ENCODE measurements at regions not wholly inside any gene's neighbourhood (a gene's known extent, or its start where the extent isn't known, plus 50 kb on each side); places are given as distances from the start of the nearest gene placed in this dataset.
"Not testable (repeated sequence)": the region's sequence is repeated elsewhere in the genome, so short reads cannot be mapped to it uniquely, and the experiment has no call there.

DNA sequence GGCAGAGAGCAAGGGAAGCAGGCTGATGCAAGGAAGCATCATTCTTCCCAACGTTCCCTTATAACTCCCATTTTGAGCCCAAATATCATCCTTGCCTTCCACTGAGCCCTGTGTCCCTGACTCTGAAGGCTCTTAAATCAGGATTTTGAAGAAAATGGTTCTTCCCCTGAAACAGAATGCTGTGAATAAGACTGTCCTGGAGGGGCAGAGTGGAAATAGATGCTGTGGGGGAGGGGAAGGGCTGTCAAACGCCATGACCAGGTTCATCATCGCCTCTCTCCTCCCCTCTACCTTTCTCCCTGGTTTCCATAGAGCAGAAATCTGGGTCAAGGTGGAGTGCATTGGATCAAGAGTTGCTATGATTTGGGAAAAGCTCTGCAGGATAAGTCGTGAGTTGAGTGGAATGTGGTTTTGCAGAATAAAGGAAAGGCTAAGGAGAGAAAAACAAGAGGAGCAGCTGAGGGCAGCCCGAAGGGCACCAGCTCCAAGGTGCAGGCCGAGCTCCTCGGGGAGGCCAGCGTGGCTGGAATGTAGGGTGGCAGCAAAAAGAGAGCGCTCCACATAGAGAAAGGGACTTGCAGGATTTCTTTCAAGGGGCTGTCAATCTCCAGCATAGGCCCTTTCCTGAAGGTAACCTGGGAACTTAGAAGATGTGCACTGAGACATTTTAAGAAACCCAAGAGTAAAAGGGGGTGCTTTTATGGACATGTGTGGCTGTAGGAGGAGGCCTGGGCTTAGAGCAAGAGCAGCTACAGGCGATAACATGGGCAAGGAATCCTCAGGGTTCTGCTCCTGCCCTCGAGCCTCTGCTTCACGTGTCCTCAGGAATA, 120.8 kb upstream of the CDYL start:
- DNase-seq (ENCODE audit: low read depth in 2 of 2): no peak

- no peak for DNase-seq (ENCODE audit: low read depth in 2 of 2)
Measured at GRCh38 chr6:4653141-4653540, 123.1 kb upstream of the CDYL start.

GRCh38 chr6:4651831-4652467, 124.3 kb upstream of the CDYL start:
- DNase-seq (ENCODE audit: low read depth in 2 of 2): no peak

DNA sequence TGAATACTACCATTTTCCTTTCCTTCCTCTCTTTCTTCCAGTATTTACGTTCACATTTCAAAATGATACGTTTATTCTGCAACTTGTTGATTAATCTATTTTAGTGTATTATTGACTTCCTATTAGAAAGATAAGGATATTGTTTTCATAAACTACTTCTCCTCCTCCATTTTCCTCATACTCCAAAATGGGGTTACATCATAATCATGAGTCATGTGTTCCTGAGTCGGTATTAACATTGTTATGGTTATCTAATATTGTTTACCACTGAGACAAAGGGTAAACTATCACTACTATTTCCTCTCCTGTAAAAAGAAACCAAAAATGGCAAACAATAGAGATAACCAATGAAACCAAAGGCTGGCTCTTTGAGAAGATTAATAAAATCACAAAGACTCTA, 126.5 kb upstream of the CDYL start:
- no peak for DNase-seq (ENCODE audit: low read depth in 2 of 2)

DNA sequence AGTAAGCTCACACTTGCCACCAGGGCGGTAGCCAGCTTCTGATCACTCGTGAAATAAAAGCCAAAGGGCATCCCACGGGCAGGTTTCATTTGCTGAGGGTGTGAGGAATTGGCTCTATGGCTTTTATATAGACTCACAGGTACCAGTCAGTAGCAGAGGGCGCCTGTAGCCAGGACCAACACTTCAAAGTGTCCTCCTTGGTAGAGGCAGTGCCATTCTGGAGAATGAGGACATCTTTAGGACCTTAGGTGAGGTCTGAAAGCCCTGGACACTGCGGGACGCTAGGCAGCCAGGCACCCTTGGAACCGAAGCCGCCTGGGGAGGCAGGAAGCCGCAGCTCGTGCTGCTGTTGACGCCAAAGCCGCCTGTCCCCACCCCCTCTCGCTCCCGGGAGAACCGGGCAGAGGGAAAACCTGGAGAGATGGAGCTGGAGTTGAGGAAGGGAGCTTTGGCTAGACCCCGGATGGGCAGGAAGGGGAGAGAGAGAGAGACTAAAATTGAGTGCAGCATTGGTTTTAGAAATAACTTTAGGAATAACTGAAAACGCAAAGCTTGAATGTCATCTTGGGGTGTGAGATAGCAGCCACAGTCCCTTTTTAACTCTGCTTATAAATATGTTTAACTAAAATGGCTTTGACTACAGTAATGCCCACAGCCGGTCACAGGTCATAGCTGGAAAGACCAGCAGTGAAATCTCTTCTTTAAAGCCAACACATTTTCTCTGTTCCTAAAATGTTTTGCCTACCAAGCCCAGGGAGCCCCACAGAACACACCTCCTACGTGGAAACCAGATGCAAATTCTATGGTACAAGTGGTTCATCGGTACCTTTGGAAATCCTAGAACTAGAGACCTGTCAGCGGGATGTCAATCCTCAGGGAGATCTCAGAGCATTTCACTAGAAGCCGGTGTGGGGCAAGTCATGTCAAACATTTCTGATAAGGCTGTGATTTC, 128.5 kb upstream of the CDYL start:
- peak in 1 of 2 donors; percentile 19 for DNase-seq (ENCODE audit: low read depth in 2 of 2)

GRCh38 chr6:4645713-4646360, 130.4 kb upstream of the CDYL start:
- no peak for DNase-seq (ENCODE audit: low read depth in 2 of 2)

DNA sequence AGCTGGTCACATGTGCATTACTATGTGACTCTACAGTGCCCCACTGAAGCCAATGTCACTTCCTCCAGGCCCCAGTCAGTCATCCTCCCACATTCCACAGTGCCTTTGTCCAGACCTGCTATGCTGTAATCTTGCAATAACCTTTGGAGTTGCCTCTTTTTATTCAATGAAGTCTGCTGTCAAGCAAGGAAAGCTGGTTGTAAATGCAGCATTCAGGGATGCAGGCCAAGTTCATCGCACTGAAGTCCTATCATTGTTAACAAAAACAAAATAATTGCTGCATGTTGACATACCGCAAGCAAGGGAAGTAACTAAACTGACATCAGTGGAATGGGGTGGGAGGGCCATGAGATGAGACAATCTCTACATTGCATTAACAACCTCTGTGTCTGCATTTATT, 131.2 kb upstream of the CDYL start:
- no peak for DNase-seq (ENCODE audit: low read depth in 2 of 2)

GRCh38 chr6:4641461-4641860, 134.7 kb upstream of the CDYL start:
- no peak for DNase-seq (ENCODE audit: low read depth in 2 of 2)

DNA sequence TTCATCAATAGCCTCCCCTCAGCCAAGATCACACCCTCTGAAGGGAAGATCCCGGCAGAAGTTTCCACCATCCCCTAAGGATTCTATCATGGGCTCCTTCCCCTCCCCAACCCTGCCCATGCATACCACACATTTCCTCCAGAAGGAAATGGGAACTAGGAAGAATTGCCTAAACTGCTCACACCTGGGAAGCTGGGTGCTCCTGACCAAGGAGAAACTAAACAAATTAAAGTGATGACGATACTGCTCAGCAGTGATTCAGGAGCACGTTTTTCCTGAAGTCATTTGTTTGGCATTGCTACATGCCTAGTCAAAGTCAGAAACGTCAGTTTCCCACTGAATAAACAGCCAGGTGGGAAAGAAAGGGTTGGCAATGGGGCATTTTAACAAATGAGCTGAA, 136.1 kb upstream of the CDYL start:
- no peak for DNase-seq (ENCODE audit: low read depth in 2 of 2)

DNA sequence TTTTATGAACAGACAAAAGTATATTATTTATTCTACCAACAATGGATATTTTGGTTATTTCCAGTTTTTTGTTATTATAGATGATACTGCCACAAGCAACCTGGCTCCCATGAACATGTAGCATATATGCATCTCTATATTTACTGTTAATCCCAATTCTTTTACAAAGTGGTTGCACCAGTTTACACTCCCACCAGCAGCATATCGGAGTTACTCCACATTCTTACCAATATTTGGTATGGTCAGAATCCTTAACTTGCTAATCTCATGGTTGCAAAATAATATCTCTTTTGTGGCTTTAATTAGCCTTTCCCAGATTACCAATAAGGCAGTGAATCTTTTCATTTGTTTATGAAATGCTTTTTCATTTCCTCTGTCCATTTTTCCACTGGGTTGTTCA, 137.6 kb upstream of the CDYL start:
- no peak for DNase-seq (ENCODE audit: low read depth in 2 of 2)

DNA sequence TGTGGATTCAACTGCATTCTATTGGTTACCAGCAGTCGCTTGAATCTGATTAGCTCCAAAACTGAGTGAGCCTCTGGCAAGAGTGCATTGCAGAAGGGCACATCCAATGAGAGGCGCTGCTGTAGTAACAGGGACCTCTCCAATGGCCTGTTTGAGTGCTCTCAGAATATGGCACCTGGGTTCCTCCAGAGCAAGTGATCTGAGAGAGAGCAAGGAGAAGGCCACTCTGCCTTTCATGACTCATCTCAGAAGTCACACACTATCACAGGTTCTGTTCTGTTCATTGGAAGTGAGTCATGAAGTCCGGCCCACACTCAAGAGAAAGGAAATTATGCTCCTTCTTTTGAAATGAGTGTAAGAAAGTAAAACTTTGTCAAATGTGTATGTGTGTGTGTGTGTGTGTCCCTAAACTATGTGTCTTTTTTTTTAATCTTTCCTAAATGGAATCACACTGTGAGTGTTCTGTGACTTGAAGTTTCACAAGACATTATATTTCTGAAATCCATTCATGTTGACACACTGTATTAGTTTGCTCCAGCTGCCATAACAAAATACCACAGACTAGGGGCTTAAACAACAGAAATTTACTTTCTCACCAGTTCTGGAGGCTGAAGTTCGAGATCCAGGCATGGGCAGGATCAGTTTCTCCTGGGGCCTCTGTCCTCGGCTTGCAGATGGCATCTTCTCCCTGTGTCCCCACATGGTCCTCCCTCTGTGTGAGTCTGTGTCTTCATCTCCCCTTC, 138.3 kb upstream of the CDYL start:
- DNase-seq (ENCODE audit: low read depth in 2 of 2): peak; percentile 27 to 31

DNA sequence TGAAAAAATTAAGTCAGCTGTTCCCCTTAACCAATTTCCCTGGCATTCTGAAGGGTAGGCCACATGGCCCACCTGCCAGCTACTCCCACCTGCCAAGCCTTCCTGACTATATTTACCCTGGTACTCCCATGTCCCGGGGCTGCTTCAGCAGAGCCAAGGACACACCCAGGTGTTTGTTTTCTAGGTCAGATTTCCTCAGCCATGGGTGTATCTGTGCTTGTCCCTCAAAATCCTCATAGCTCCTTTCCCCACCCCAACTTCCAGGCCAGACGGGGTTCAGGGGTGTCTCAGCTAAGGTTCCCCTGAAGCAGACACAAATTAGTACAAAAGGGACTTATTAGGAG, 139.4 kb upstream of the CDYL start:
- DNase-seq (ENCODE audit: low read depth in 2 of 2): no peak

GRCh38 chr6:4636191-4636880, 139.9 kb upstream of the CDYL start:
- no peak for DNase-seq (ENCODE audit: low read depth in 2 of 2)

DNA sequence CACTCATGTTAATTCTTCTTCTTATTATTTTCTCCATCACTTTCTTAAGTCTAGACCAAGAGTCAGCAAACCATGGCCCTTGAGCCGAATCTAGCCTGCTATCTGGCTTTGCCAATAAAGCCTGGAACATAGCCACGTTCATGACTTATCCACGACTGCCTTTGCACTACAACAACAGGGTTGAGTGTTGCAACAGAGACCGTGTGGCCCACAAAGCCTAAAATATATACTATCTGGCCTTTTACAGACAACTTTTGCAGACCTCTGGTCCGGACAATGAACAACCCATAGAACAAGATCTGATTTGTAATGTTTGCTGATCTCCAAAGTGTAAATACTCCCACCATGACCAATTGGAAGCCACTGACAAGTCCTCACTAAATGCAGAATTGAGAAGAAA, 140.5 kb upstream of the CDYL start:
- DNase-seq (ENCODE audit: low read depth in 2 of 2): no peak

DNA sequence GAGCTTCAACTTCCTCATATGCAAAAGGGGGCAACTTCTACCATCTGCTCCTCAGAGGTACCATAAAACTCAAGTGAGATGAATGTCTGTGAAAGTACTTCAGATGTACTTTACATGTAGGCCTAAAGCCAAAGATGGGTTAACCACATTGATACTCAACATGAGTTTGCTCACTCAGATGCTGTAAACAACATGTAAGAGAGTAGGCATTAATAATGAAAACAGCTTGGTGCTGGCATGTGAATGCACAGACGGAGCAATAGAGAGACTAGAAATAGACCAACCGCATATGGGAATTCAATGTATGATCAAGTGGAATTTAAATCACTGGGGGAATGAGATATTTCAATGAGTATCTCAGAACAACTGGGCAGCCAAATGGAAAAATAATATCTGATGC, 143.8 kb upstream of the CDYL start:
- no peak for DNase-seq (ENCODE audit: low read depth in 2 of 2)

DNA sequence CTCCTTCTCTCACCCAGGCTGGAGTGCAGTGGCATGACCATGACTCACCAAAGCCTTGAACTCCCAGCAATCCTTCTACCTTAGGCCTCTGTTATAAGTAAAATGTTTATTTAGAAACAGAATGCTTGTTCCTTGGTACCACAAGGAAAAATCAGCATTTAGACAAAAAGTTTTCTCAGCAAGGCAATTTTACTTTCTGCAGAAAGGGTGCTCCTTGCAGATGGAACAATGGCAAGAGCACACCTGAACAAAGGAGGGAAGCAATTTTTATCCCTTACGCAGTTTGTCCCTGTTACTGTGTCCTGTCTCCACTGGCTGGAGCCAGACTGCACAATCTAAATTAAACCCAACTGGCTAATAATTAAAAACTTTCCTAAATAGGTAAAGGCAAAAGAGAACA, 146.4 kb upstream of the CDYL start:
- DNase-seq (ENCODE audit: low read depth in 2 of 2): not testable (repeated sequence)

GRCh38 chr6:4625557-4625956, 150.6 kb upstream of the CDYL start:
- no peak for DNase-seq (ENCODE audit: low read depth in 2 of 2)

GRCh38 chr6:4624726-4625125, 151.5 kb upstream of the CDYL start:
- DNase-seq (ENCODE audit: low read depth in 2 of 2): no peak

- no peak for DNase-seq (ENCODE audit: low read depth in 2 of 2)
Measured at GRCh38 chr6:4620284-4621151, 155.7 kb upstream of the CDYL start.

GRCh38 chr6:4616311-4616710, 159.9 kb upstream of the CDYL start:
- DNase-seq (ENCODE audit: low read depth in 2 of 2): no peak

All from activated CD4-positive, alpha-beta T cell treated with anti-CD3 and anti-CD28 coated beads for 24 hours (primary cell).